NT2/D1 (cell line): ENCODE measurements at regions not wholly inside any gene's neighbourhood (a gene's known extent, or its start where the extent isn't known, plus 50 kb on each side); places are given as distances from the start of the nearest gene placed in this dataset.

Experiments used
- SUZ12 ChIP-seq: IDR thresholded peaks from 2 replicates; pipeline ENCODE4 v1.6.1; 2011; ENCODE audit not compliant: insufficient read length, insufficient read depth; ENCODE audit errors: extremely low read depth
- YY1 ChIP-seq: IDR thresholded peaks from 2 replicates; pipeline ENCODE4 v1.6.1; 2011; ENCODE audit not compliant: insufficient read length, insufficient read depth

GRCh38 chr6:164252948-164253347, 838.4 kb downstream of the QKI start:
- no peak for TF ChIP-seq SUZ12
- no peak for TF ChIP-seq YY1
